ENCODE measurements at regions not wholly inside any gene's neighbourhood (a gene's known extent, or its start where the extent isn't known, plus 50 kb on each side); places are given as distances from the start of the nearest gene placed in this dataset.

GRCh38 chr13:109608059-109608458 lies 178.3 kb downstream of the IRS2 start:
- TF ChIP-seq, protein P1, sequence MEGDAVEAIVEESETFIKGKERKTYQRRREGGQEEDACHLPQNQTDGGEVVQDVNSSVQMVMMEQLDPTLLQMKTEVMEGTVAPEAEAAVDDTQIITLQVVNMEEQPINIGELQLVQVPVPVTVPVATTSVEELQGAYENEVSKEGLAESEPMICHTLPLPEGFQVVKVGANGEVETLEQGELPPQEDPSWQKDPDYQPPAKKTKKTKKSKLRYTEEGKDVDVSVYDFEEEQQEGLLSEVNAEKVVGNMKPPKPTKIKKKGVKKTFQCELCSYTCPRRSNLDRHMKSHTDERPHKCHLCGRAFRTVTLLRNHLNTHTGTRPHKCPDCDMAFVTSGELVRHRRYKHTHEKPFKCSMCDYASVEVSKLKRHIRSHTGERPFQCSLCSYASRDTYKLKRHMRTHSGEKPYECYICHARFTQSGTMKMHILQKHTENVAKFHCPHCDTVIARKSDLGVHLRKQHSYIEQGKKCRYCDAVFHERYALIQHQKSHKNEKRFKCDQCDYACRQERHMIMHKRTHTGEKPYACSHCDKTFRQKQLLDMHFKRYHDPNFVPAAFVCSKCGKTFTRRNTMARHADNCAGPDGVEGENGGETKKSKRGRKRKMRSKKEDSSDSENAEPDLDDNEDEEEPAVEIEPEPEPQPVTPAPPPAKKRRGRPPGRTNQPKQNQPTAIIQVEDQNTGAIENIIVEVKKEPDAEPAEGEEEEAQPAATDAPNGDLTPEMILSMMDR (conservative IDR thresholded peaks at IDR 0.05; ENCODE audit: low read depth, low read length): no peak
- TF ChIP-seq POLR2A (IDR thresholded peaks at IDR 0.05; ENCODE audit: low read depth, low read length): no peak
- TF ChIP-seq RAD21 (IDR thresholded peaks at IDR 0.05; ENCODE audit: low read length): no peak
- no peak for TF ChIP-seq USF2 (IDR thresholded peaks at IDR 0.05; ENCODE audit: low read depth, low read length)
- no peak for TF ChIP-seq ELK1 (IDR thresholded peaks at IDR 0.05; ENCODE audit: borderline replicate concordance, low read depth, low read length)
- no peak for TF ChIP-seq FOS (IDR thresholded peaks at IDR 0.05; ENCODE audit: low read depth, low read length)
- TF ChIP-seq SMC3 (IDR thresholded peaks at IDR 0.05; ENCODE audit: low read depth, low read length): no peak
- no peak for TF ChIP-seq MAFK (IDR thresholded peaks at IDR 0.05; ENCODE audit: low read depth, low read length)
- no peak for TF ChIP-seq RFX5 (IDR thresholded peaks at IDR 0.05; ENCODE audit: low read depth, low read length)
- TF ChIP-seq CEBPB (IDR thresholded peaks at IDR 0.05; ENCODE audit: low read depth, low read length): no peak
- TF ChIP-seq RCOR1 (IDR thresholded peaks at IDR 0.05; ENCODE audit: insufficient replicate concordance, low read length): no peak

Measured in IMR-90 (cell line).